Esophagus squamous epithelium (tissue), 4 donors: ENCODE measurements at regions not wholly inside any gene's neighbourhood (a gene's known extent, or its start where the extent isn't known, plus 50 kb on each side); places are given as distances from the start of the nearest gene placed in this dataset.

Source experiments
- CTCF ChIP-seq, 6 experiments: fragments of 450-650 bp in 4 of 6; fragments of 200-600 bp in 2 of 6; sonication (generic) in 2 of 6; IDR thresholded peaks; one replicate each; pipeline ENCODE4 v1.5.1; 2016 to 2019; ENCODE audit warnings: antibody characterized with exemption in 6 of 6, mild to moderate bottlenecking in 4 of 6, moderate library complexity in 4 of 6
- POLR2A ChIP-seq, 4 donors: fragments of 450-650 bp; IDR thresholded peaks; one replicate each; pipeline ENCODE4 v1.6.1; 2017; ENCODE audit warnings: antibody characterized with exemption in 4 of 4, mild to moderate bottlenecking in 4 of 4, moderate library complexity in 3 of 4

GRCh38 chr17:79356839-79357447, 253.9 kb downstream of the RBFOX3 start:
- TF ChIP-seq CTCF (IDR thresholded peaks at IDR 0.05) (no peak), POLR2A (IDR thresholded peaks at IDR 0.05) (no peak)
